Colonic mucosa (tissue), 4 donors: ENCODE measurements at regions not wholly inside any gene's neighbourhood (a gene's known extent, or its start where the extent isn't known, plus 50 kb on each side); places are given as distances from the start of the nearest gene placed in this dataset.

Experiments
- DNase-seq: peaks from one replicate; pipeline ENCODE4 v3.0.0-alpha.2; 2020
- H3K27ac ChIP-seq: fragments of 200-600 bp; one replicate; pipeline ENCODE4 v1.8.0; 2021
- H3K27me3 ChIP-seq: fragments of 200-600 bp; one replicate; pipeline ENCODE4 v1.8.0; 2021
- H3K36me3 ChIP-seq: fragments of 200-600 bp; one replicate; pipeline ENCODE4 v1.8.0; 2021
- H3K4me1 ChIP-seq: fragments of 200-600 bp; one replicate; pipeline ENCODE4 v1.8.0; 2021; ENCODE audit warnings: mild to moderate bottlenecking
- H3K4me3 ChIP-seq: fragments of 200-600 bp; one replicate; pipeline ENCODE4 v1.8.0; 2021
- H3K9ac ChIP-seq, 2 donors: one replicate each; pipeline ENCODE4 v1.7.0; 2013; ENCODE audit warnings: control low read depth in 2 of 2, low read depth in 2 of 2, low read length in 2 of 2
- H3K9me3 ChIP-seq: fragments of 200-600 bp; one replicate; pipeline ENCODE4 v1.8.0; 2021
- CTCF ChIP-seq: fragments of 200-600 bp; IDR thresholded peaks from one replicate; pipeline ENCODE4 v1.8.0; 2022; ENCODE audit warnings: antibody characterized with exemption, mild to moderate bottlenecking
- intact Hi-C: fragments of 100-400 bp; cut with DNase I; formaldehyde crosslinking; loops from one replicate; pipeline ENCODE4 v1.14.1; 2022
- donor health status: healthy.
- donor health status: DM: no; HTN: no; CAD: no.
- donor health status: DM: no; HTN: no; CAD: no.

- Histone ChIP-seq H3K4me3 (no peak overlapping the region), H3K9ac (no peak overlapping the region), H3K27ac (no peak overlapping the region), H3K36me3 (no peaks in the 10 kb centered on the region), H3K4me1 (no peaks in the 10 kb centered on the region), H3K27me3 (no peaks in the 10 kb centered on the region), H3K9me3 (no peaks in the 10 kb centered on the region)
- intact Hi-C loops: no loop called here
- no peak for DNase-seq
- no peak for TF ChIP-seq CTCF
Measured at GRCh38 chr3:40642812-40643211, 118.1 kb downstream of the ZNF621 start.

GRCh38 chr3:40645883-40646282, 121.1 kb downstream of the ZNF621 start:
- DNase-seq: no peak
- Histone ChIP-seq H3K4me1 (no peaks in the 10 kb centered on the region), H3K27me3 (no peaks in the 10 kb centered on the region), H3K4me3 (no peak overlapping the region), H3K9ac (no peak overlapping the region), H3K27ac (no peak overlapping the region), H3K9me3 (no peaks in the 10 kb centered on the region), H3K36me3 (no peaks in the 10 kb centered on the region)
- intact Hi-C loops: no loop called here
- TF ChIP-seq CTCF: no peak

DNA sequence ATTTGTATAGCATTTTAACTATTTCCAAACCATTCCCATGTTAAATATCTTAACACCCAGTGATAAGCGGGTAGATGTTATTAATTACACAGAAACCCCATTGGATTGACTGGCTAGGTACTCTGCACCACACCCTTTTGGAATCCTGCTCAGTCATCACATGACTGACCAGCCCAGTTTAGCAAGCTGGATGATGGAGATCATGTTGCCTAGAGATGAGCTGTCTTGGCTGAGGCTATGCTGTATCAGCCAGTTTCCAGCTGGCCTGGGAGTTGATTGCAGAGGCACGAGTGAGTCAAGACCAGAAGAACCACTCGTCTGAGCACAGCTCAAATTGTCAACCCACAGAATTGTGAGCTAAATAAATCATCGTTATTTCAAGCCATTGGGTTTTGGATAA, 124.6 kb downstream of the ZNF621 start:
- H3K9ac ChIP-seq: no peak overlapping the region
- no peaks in the 10 kb centered on the region for H3K4me1 ChIP-seq
- H3K36me3 ChIP-seq: no peaks in the 10 kb centered on the region
- H3K9me3 ChIP-seq: no peaks in the 10 kb centered on the region
- no peak for TF ChIP-seq CTCF
- intact Hi-C loops: no loop called here
- no peak overlapping the region for H3K4me3 ChIP-seq
- no peak overlapping the region for H3K27ac ChIP-seq
- DNase-seq: no peak
- H3K27me3 ChIP-seq: no peaks in the 10 kb centered on the region

- no peak for TF ChIP-seq CTCF
- Histone ChIP-seq H3K4me3 (no peak overlapping the region), H3K9me3 (no peaks in the 10 kb centered on the region), H3K4me1 (no peaks in the 10 kb centered on the region), H3K27ac (no peak overlapping the region), H3K9ac (no peak overlapping the region), H3K36me3 (no peaks in the 10 kb centered on the region), H3K27me3 (no peaks in the 10 kb centered on the region)
- DNase-seq: no peak
- intact Hi-C loops: no loop called here
Measured at GRCh38 chr3:40652072-40652471, 127.3 kb downstream of the ZNF621 start.

GRCh38 chr3:40653001-40653400, 128.2 kb downstream of the ZNF621 start:
- H3K27ac ChIP-seq: no peak overlapping the region
- H3K9me3 ChIP-seq: no peaks in the 10 kb centered on the region
- H3K9ac ChIP-seq: no peak overlapping the region
- intact Hi-C loops: no loop called here
- H3K27me3 ChIP-seq: no peaks in the 10 kb centered on the region
- no peak overlapping the region for H3K4me3 ChIP-seq
- no peaks in the 10 kb centered on the region for H3K4me1 ChIP-seq
- DNase-seq: no peak
- no peak for TF ChIP-seq CTCF
- H3K36me3 ChIP-seq: no peaks in the 10 kb centered on the region

DNA sequence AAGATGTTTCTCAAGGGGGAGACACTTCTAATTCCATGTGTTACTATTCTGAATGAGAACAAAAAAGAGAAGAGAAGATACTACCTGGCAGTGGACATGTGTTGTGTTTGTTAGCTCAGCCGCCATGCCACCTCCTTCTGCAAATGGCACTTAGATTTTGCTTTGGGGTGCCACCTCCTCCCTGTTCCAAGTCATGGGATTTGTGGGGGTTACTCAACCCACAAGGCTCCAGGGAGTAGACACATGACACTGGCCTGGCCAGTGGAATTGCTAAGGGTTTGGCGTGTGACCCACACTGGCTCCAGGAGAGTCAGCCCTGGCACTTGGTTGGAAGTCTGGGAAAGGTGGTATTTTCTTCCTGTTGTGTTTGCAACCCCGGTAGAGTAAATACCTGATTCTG, 129.1 kb downstream of the ZNF621 start:
- Histone ChIP-seq H3K4me1 (no peaks in the 10 kb centered on the region), H3K27me3 (no peaks in the 10 kb centered on the region), H3K9ac (no peak overlapping the region), H3K9me3 (no peaks in the 10 kb centered on the region), H3K27ac (no peak overlapping the region), H3K4me3 (no peak overlapping the region), H3K36me3 (no peaks in the 10 kb centered on the region)
- no peak for DNase-seq
- intact Hi-C loops: no loop called here
- no peak for TF ChIP-seq CTCF
